PC-9 (cell line): ENCODE measurements at regions not wholly inside any gene's neighbourhood (a gene's known extent, or its start where the extent isn't known, plus 50 kb on each side); places are given as distances from the start of the nearest gene placed in this dataset.

Experiments used
- BruUV-seq: library from RNA; stranded (reverse); fragments of 400-500 nt; replicated peaks from 2 replicates; lab custom pipeline; 2021; lab: Mats Ljungman, UMichigan
- CTCF ChIA-PET: fragments of 300-600 bp; sonication (Branson Sonifier 250); formaldehyde crosslinking; loops from one replicate; lab custom pipeline; 2022; ENCODE audit warnings: antibody characterized with exemption; lab: Charles Lee
- POLR2A ChIA-PET: fragments of 300-600 bp; sonication (Branson Sonifier 250); formaldehyde crosslinking; loops from one replicate; lab custom pipeline; 2022; ENCODE audit warnings: antibody characterized with exemption; ENCODE audit not compliant: unreplicated experiment; lab: Charles Lee
- DNase-seq, 2 experiments: peaks; one replicate each; pipeline versions ENCODE4 v3.0.0 to v3.0.0-alpha.2; 2015 to 2022; ENCODE audit warnings: mixed read lengths in 1 of 2
- H2AFZ ChIP-seq: fragments of 200-600 bp; sonication (generic); 2 replicates; pipeline ENCODE4 v1.8.1; 2017; ENCODE audit warnings: antibody characterized with exemption
- H3F3A ChIP-seq: fragments of 200-600 bp; sonication (generic); 2 replicates; pipeline ENCODE4 v1.8.1; 2017; ENCODE audit warnings: antibody characterized with exemption, mild to moderate bottlenecking, low read depth; ENCODE audit not compliant: insufficient read depth
- H3K27ac ChIP-seq: fragments of 200-600 bp; sonication (generic); 2 replicates; pipeline ENCODE4 v1.6.1; 2016; ENCODE audit warnings: mixed run types
- H3K27me3 ChIP-seq: fragments of 200-600 bp; sonication (generic); 2 replicates; pipeline ENCODE4 v1.6.1; 2016; ENCODE audit warnings: low read depth, mixed run types; ENCODE audit not compliant: insufficient read depth
- H3K36me3 ChIP-seq: fragments of 200-600 bp; sonication (generic); 2 replicates; pipeline ENCODE4 v1.6.1; 2016; ENCODE audit warnings: low read depth, mixed run types
- H3K4me1 ChIP-seq: fragments of 200-600 bp; sonication (generic); replicated peaks from 2 replicates; pipeline ENCODE4 v1.6.1; 2016; ENCODE audit warnings: mixed run types; ENCODE audit not compliant: insufficient read depth
- H3K4me2 ChIP-seq: fragments of 200-600 bp; sonication (generic); 2 replicates; pipeline ENCODE4 v1.6.1; 2017; ENCODE audit warnings: mixed run types
- H3K4me3 ChIP-seq: fragments of 200-600 bp; sonication (generic); 2 replicates; pipeline ENCODE4 v1.6.1; 2016; ENCODE audit warnings: mixed run types
- H3K79me2 ChIP-seq: fragments of 200-600 bp; sonication (generic); 2 replicates; pipeline ENCODE4 v1.6.1; 2017; ENCODE audit warnings: low read depth, mixed run types
- H3K9me2 ChIP-seq: fragments of 200-600 bp; sonication (generic); 2 replicates; pipeline ENCODE4 v1.8.1; 2017; ENCODE audit warnings: mild to moderate bottlenecking; ENCODE audit not compliant: insufficient read depth
- H3K9me3 ChIP-seq: fragments of 200-600 bp; sonication (generic); 2 replicates; pipeline ENCODE4 v1.8.1; 2016; ENCODE audit warnings: low read depth; ENCODE audit not compliant: insufficient read depth
- H4K20me1 ChIP-seq: fragments of 200-600 bp; sonication (generic); 2 replicates; pipeline ENCODE4 v1.8.1; 2017; ENCODE audit not compliant: insufficient read depth
- CTCF ChIP-seq: fragments of 200-600 bp; sonication (generic); conservative IDR thresholded peaks from 2 replicates; pipeline ENCODE4 v1.6.1; 2017; ENCODE audit warnings: mixed run types, antibody characterized with exemption, mild to moderate bottlenecking, moderate library complexity
- EZH2 ChIP-seq: fragments of 200-600 bp; sonication (generic); IDR thresholded peaks from 2 replicates; pipeline ENCODE4 v1.8.0; 2017; ENCODE audit warnings: antibody characterized with exemption, low read depth
- intact Hi-C: fragments of 100-400 bp; cut with micrococcal nuclease; formaldehyde crosslinking; loops from one replicate; pipeline ENCODE4 v1.10.0; 2022; ENCODE audit not compliant: unreplicated experiment

GRCh38 chr2:187684174-187684573, 129.9 kb upstream of the TFPI start:
- Histone ChIP-seq H3K4me1 (no peaks in the 10 kb centered on the region), H3K9me2 (no peaks in the 10 kb centered on the region), H3K36me3 (no peaks in the 10 kb centered on the region), H3K27ac (no peak overlapping the region), H3K4me2 (no peak overlapping the region), H3K27me3 (no peaks in the 10 kb centered on the region), H2AFZ (no peak overlapping the region), H3K79me2 (no peaks in the 10 kb centered on the region), H4K20me1 (no peaks in the 10 kb centered on the region), H3F3A (no peaks in the 10 kb centered on the region), H3K4me3 (no peak overlapping the region), H3K9me3 (no peaks in the 10 kb centered on the region)
- TF ChIP-seq EZH2 (no peak), CTCF (no peak)
- intact Hi-C loops: no loop called here
- ChIA-PET CTCF (no interaction called here), POLR2A (no interaction called here)
- BruUV-seq: no TSS peak
- DNase-seq: no peak

GRCh38 chr2:187686416-187687024, 132.3 kb upstream of the TFPI start:
- Histone ChIP-seq H3K36me3 (no peaks in the 10 kb centered on the region), H3K4me3 (no peak overlapping the region), H3K4me2 (no peak overlapping the region), H3F3A (no peaks in the 10 kb centered on the region), H2AFZ (no peak overlapping the region), H3K9me2 (no peaks in the 10 kb centered on the region), H3K9me3 (no peaks in the 10 kb centered on the region), H3K27me3 (no peaks in the 10 kb centered on the region), H3K27ac (no peak overlapping the region), H3K79me2 (no peaks in the 10 kb centered on the region), H3K4me1 (no peaks in the 10 kb centered on the region), H4K20me1 (no peaks in the 10 kb centered on the region)
- TF ChIP-seq CTCF (no peak), EZH2 (no peak)
- POLR2A ChIA-PET: no interaction called here
- BruUV-seq: no TSS peak
- no peak for DNase-seq
- CTCF ChIA-PET: no interaction called here
- intact Hi-C loops: no loop called here

GRCh38 chr2:187687585-187687984, 133.3 kb upstream of the TFPI start:
- H3K9me2 ChIP-seq: no peaks in the 10 kb centered on the region
- no peaks in the 10 kb centered on the region for H3K4me1 ChIP-seq
- TF ChIP-seq CTCF (no peak), EZH2 (no peak)
- H3K79me2 ChIP-seq: no peaks in the 10 kb centered on the region
- no peak overlapping the region for H3K27ac ChIP-seq
- CTCF ChIA-PET: no interaction called here
- H3K4me3 ChIP-seq: no peak overlapping the region
- H3F3A ChIP-seq: no peaks in the 10 kb centered on the region
- H2AFZ ChIP-seq: no peak overlapping the region
- POLR2A ChIA-PET: no interaction called here
- no peaks in the 10 kb centered on the region for H3K9me3 ChIP-seq
- no peaks in the 10 kb centered on the region for H3K36me3 ChIP-seq
- no peaks in the 10 kb centered on the region for H3K27me3 ChIP-seq
- intact Hi-C loops: no loop called here
- BruUV-seq: no TSS peak
- no peak for DNase-seq
- no peak overlapping the region for H3K4me2 ChIP-seq
- H4K20me1 ChIP-seq: no peaks in the 10 kb centered on the region
